Karpas-422 (cell line): ENCODE measurements at regions not wholly inside any gene's neighbourhood (a gene's known extent, or its start where the extent isn't known, plus 50 kb on each side); places are given as distances from the start of the nearest gene placed in this dataset.
A peak's percentile ranks its signal among the peaks of the same experiment; 100 is the strongest.

ENCODE experiments used
- DNase-seq: peaks from one replicate; pipeline ENCODE4 v3.0.0-alpha.2; 2015
- H2AFZ ChIP-seq: fragments of 200-600 bp; sonication (generic); 2 replicates; pipeline ENCODE4 v1.6.1; 2014; ENCODE audit warnings: antibody characterized with exemption, low read length, mixed read lengths
- H3K27ac ChIP-seq: fragments of 200-600 bp; sonication (generic); 2 replicates; pipeline ENCODE4 v1.5.1; 2014; ENCODE audit warnings: mild to moderate bottlenecking, low read length, moderate library complexity
- H3K27me3 ChIP-seq: fragments of 200-600 bp; sonication (generic); 2 replicates; pipeline ENCODE4 v1.6.1; 2014; ENCODE audit warnings: low read length, mixed read lengths
- H3K36me3 ChIP-seq: fragments of 200-600 bp; sonication (generic); 2 replicates; pipeline ENCODE4 v1.6.1; 2014; ENCODE audit warnings: low read length, mixed read lengths; ENCODE audit not compliant: insufficient read depth
- H3K4me1 ChIP-seq: fragments of 200-600 bp; sonication (generic); 2 replicates; pipeline ENCODE4 v1.6.1; 2014; ENCODE audit warnings: mild to moderate bottlenecking, low read length, mixed read lengths
- H3K4me2 ChIP-seq: fragments of 200-600 bp; sonication (generic); 2 replicates; pipeline ENCODE4 v1.6.1; 2014; ENCODE audit warnings: low read length, low read depth, mild to moderate bottlenecking; ENCODE audit not compliant: poor library complexity, severe bottlenecking
- H3K4me3 ChIP-seq: fragments of 200-600 bp; sonication (generic); 2 replicates; pipeline ENCODE4 v1.5.1; 2014; ENCODE audit warnings: mild to moderate bottlenecking, antibody characterized with exemption, low read length, mixed read lengths
- H3K79me2 ChIP-seq: fragments of 200-600 bp; sonication (generic); 2 replicates; pipeline ENCODE4 v1.6.1; 2014; ENCODE audit warnings: mild to moderate bottlenecking, low read length, mixed read lengths
- H3K9ac ChIP-seq: fragments of 200-600 bp; sonication (generic); 2 replicates; pipeline ENCODE4 v1.6.0; 2014; ENCODE audit warnings: low read length
- H3K9me2 ChIP-seq: fragments of 200-600 bp; sonication (generic), shearing (Covaris generic); replicated peaks from 2 replicates; pipeline ENCODE4 v1.6.0; 2014; ENCODE audit warnings: mild to moderate bottlenecking, low read length, moderate library complexity; ENCODE audit not compliant: insufficient read depth
- H3K9me3 ChIP-seq: fragments of 300-700, 200-600 bp; sonication (generic); 2 replicates; pipeline ENCODE4 v1.6.1; 2014; ENCODE audit warnings: low read length, mixed read lengths
- H4K20me1 ChIP-seq: fragments of 200-600 bp; sonication (generic); 2 replicates; pipeline ENCODE4 v1.6.1; 2014; ENCODE audit warnings: mild to moderate bottlenecking, antibody characterized with exemption, low read length, low read depth; ENCODE audit not compliant: insufficient read depth

DNA sequence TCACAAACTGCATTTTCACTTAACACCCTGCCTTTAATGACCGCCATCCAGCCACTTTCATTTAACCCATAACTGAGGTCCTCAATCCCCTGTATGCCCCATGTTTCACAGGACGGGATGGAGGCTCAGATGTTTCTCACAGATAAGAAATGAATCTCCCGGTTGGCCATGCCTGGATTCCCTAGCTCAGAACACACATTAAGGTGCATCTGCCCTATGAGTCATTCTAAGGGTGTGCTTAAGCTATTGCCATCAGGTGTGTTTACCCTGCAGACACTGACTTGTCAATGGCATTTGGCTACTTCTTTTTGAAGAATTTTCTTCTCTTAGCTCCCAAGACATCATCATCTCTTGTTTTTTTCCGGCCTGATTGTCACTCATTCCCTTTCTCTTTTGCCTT is 222.6 kb upstream of the SMIM31 start:
- H3K4me3 ChIP-seq, result no peak overlapping the region
- H3K4me1 ChIP-seq, result peaks cover 5% of the 10 kb centered on the region
- no peaks in the 10 kb centered on the region for H3K9me2 ChIP-seq
- no peak overlapping the region for H3K4me2 ChIP-seq
- H3K9me3 ChIP-seq, result no peaks in the 10 kb centered on the region
- H3K36me3 ChIP-seq, result no peaks in the 10 kb centered on the region
- no peak overlapping the region for H3K9ac ChIP-seq
- no peak for DNase-seq
- no peak overlapping the region for H3K27ac ChIP-seq
- no peak overlapping the region for H2AFZ ChIP-seq
- no peaks in the 10 kb centered on the region for H4K20me1 ChIP-seq
- H3K27me3 ChIP-seq, result no peaks in the 10 kb centered on the region
- no peaks in the 10 kb centered on the region for H3K79me2 ChIP-seq

DNA sequence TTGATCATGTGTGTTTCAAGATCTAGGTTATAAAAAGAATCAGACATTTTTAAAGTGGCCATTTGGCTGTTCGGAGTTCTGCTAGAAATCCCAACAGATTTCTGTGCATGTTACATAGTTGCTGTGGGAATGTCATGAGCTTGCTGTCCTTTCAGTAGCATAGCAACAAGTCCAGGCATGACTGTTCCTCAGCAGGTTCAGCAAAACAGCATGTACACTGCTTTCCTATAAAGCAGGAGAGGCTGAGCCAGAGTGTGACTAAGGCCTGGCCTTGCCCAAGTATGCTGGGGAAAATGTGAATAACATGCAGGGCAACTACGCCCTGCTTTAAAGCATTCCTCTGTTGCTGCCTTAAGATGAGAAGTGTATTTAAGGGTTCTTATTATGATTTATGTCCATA is 217.1 kb upstream of the SMIM31 start:
- Histone ChIP-seq H3K4me1 (peaks cover 5% of the 10 kb centered on the region), H3K4me2 (no peak overlapping the region), H3K9me3 (no peaks in the 10 kb centered on the region), H3K9me2 (no peaks in the 10 kb centered on the region), H3K79me2 (no peaks in the 10 kb centered on the region), H4K20me1 (no peaks in the 10 kb centered on the region), H2AFZ (no peak overlapping the region), H3K4me3 (no peak overlapping the region), H3K27ac (no peak overlapping the region), H3K36me3 (no peaks in the 10 kb centered on the region), H3K9ac (no peak overlapping the region), H3K27me3 (no peaks in the 10 kb centered on the region)
- no peak for DNase-seq

DNA sequence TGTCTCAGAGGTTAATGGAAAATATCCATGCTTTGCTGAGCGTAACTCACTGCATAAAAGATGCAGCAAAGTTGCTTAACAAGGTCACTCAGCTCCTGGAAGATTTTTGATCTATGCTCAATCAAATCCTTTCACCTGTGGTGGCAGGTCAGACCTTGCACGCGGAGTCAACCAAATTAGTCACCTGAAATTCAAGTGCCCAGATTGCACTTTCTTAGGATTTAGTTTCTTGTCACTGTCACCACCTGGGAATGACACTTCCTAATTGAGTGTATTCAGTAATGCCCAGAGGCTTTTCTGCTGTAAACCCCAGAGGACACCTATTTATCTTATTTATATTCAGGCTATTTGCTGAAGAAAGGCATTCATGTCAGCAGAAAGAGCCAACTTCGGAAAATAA is 215.8 kb upstream of the SMIM31 start:
- no peak overlapping the region for H2AFZ ChIP-seq
- DNase-seq, result no peak
- H3K27ac ChIP-seq, result no peak overlapping the region
- H3K27me3 ChIP-seq, result no peaks in the 10 kb centered on the region
- no peaks in the 10 kb centered on the region for H3K79me2 ChIP-seq
- peaks cover under 1% of the 10 kb centered on the region for H3K4me1 ChIP-seq
- H3K4me2 ChIP-seq, result no peak overlapping the region
- no peaks in the 10 kb centered on the region for H3K9me3 ChIP-seq
- no peaks in the 10 kb centered on the region for H3K9me2 ChIP-seq
- no peaks in the 10 kb centered on the region for H4K20me1 ChIP-seq
- H3K9ac ChIP-seq, result no peak overlapping the region
- no peak overlapping the region for H3K4me3 ChIP-seq
- no peaks in the 10 kb centered on the region for H3K36me3 ChIP-seq

DNA sequence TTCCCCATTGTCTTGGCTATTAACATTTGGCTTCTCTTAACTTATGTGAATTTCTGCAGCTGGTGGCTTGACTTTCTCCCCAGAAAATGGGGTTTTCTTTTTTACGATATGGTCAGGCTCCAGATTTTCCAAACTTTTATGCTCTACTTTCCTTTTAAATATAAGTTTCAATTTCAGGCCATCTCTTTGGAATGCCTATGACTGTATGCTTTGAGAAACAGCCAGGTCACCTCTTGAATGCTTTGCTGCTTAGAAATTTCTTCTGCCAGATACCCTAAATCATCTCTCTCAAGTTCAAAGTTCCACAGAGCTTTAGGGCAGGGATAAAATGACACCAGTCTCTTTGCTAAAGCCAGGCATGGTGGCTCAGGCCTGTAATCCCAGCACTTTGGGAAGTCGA is 212.9 kb upstream of the SMIM31 start:
- no peaks in the 10 kb centered on the region for H3K27me3 ChIP-seq
- H3K79me2 ChIP-seq, result no peaks in the 10 kb centered on the region
- H3K9me3 ChIP-seq, result no peaks in the 10 kb centered on the region
- no peak overlapping the region for H3K9ac ChIP-seq
- H3K4me3 ChIP-seq, result no peak overlapping the region
- no peak overlapping the region for H2AFZ ChIP-seq
- H4K20me1 ChIP-seq, result no peaks in the 10 kb centered on the region
- no peaks in the 10 kb centered on the region for H3K9me2 ChIP-seq
- H3K4me2 ChIP-seq, result no peak overlapping the region
- DNase-seq, result no peak
- no peaks in the 10 kb centered on the region for H3K36me3 ChIP-seq
- H3K4me1 ChIP-seq, result no peaks in the 10 kb centered on the region
- H3K27ac ChIP-seq, result no peak overlapping the region

- Histone ChIP-seq H3K9me3 (no peaks in the 10 kb centered on the region), H3K9ac (no peak overlapping the region), H2AFZ (no peak overlapping the region), H3K9me2 (no peaks in the 10 kb centered on the region), H3K4me3 (no peak overlapping the region), H3K79me2 (no peaks in the 10 kb centered on the region), H3K36me3 (no peaks in the 10 kb centered on the region), H3K4me1 (no peaks in the 10 kb centered on the region), H4K20me1 (no peaks in the 10 kb centered on the region), H3K4me2 (no peak overlapping the region), H3K27ac (no peak overlapping the region), H3K27me3 (no peaks in the 10 kb centered on the region)
- DNase-seq, result no peak
These were observed 211.5 kb upstream of the SMIM31 start for GRCh38 chr4:164542431-164542830.

DNA sequence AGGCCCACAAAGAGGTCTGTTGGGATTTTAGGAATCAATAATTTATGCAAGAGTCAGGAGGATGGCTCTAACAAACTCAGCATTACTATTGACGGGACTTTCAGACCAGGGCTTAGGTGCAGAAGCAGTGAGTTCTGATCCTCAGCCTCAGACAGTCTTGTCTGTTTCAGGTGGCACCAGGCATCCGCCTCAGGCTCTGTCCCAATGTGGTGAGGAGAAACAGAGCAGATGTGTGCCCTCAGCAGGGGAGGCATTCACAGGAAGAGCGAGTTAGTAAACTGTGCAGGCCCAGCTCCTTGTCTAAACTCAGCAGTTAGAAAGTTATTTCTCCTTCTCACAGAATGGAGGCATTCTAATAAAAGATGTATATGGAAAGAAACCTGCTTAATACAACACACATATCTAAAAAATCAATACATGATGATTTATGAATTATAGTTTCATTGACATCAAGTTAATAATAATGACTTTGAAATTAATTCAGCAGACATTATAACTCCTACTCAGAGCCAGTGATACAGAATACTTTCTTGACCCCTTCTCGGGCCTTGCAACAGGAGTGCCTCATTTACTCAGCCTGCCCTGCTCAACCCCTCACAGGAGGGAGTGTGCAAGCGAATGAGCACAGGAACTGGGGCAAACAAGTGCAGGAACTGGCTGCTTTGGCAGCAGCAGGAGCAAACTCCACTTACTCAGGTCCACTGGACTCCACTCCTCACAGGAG is 202.8 kb upstream of the SMIM31 start:
- Histone ChIP-seq H3K9me2 (no peaks in the 10 kb centered on the region), H3K4me1 (no peaks in the 10 kb centered on the region), H4K20me1 (no peaks in the 10 kb centered on the region), H3K36me3 (no peaks in the 10 kb centered on the region), H3K27me3 (no peaks in the 10 kb centered on the region), H3K4me3 (no peak overlapping the region), H3K79me2 (no peaks in the 10 kb centered on the region), H3K27ac (no peak overlapping the region), H3K9me3 (no peaks in the 10 kb centered on the region), H3K4me2 (no peak overlapping the region), H3K9ac (no peak overlapping the region), H2AFZ (no peak overlapping the region)
- DNase-seq, result peak; percentile 35

- Histone ChIP-seq H3K36me3 (no peaks in the 10 kb centered on the region), H4K20me1 (no peaks in the 10 kb centered on the region), H3K4me2 (no peak overlapping the region), H3K9me3 (no peaks in the 10 kb centered on the region), H3K4me1 (no peaks in the 10 kb centered on the region), H3K4me3 (no peak overlapping the region), H2AFZ (no peak overlapping the region), H3K9me2 (no peaks in the 10 kb centered on the region), H3K79me2 (no peaks in the 10 kb centered on the region), H3K27me3 (no peaks in the 10 kb centered on the region), H3K9ac (no peak overlapping the region), H3K27ac (no peak overlapping the region)
- DNase-seq, result no peak
These were observed 202.3 kb upstream of the SMIM31 start for GRCh38 chr4:164551713-164552040.

- DNase-seq, result no peak
- Histone ChIP-seq H3K27me3 (no peaks in the 10 kb centered on the region), H4K20me1 (no peaks in the 10 kb centered on the region), H3K27ac (no peak overlapping the region), H3K9me2 (no peaks in the 10 kb centered on the region), H3K4me3 (no peak overlapping the region), H3K9me3 (no peaks in the 10 kb centered on the region; the same call in 1 of the 2 replicates), H3K36me3 (no peaks in the 10 kb centered on the region), H3K79me2 (no peaks in the 10 kb centered on the region), H2AFZ (no peak overlapping the region), H3K4me2 (no peak overlapping the region), H3K9ac (no peak overlapping the region), H3K4me1 (no peaks in the 10 kb centered on the region)
These were observed 182.1 kb upstream of the SMIM31 start for GRCh38 chr4:164571593-164572390.
